ENCODE measurements at regions not wholly inside any gene's neighbourhood (a gene's known extent, or its start where the extent isn't known, plus 50 kb on each side); places are given as distances from the start of the nearest gene placed in this dataset.

DNA sequence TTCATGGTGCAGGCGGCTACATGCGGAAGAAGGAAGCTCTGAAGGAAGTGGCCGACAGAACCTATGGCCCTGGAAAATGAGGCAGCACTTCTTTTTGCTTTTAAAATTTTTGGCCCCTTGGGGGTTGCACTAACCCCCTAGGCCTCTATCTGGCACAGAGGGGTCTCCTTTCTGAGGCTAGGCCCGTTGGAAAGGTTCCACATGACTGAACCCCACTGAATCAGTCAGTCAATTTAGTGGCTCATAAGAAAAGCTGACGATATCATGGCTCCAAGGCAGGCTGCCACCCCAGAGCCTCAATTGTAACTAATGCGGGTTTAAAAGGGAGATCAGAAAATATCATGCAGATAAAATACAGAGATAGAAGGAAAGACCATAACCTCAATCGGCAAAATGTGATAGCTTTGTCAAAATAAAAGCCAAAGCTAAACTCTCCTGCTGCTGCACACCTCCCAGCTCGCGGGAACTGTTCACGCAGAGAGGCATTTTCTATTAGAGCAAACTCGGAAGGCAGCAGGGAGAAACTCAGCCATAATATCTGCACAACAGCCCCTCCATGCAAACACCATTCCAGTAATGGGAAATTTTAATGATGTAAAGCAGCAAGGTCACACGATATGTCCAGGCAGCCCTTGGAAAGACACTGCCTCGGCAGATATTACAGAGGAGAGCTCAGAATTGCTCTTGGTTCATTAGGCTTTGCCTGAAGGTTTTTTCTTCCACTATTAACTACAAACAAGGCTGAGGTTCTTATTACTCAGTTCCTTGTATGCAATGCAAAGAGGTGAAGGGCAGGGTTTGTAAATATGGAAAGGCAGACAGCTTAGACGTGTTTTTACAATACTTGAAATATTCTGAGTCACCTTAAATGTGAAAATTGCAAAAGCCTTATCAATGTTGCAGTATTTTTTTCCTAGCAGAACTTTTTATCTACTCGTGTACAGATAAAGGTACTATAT lies 200.4 kb upstream of the PMFBP1 start:
- H3K27me3 Mint-ChIP-seq (ENCODE audit: low read depth in 3 of 3) = peaks cover 0 to 2% (median 0%) of the 10 kb centered on the region in 3 donors
- peaks cover 0 to 4% (median 2%) of the 10 kb centered on the region in 7 donors for H3K9me3 Mint-ChIP-seq
- H3K9ac ChIP-seq (ENCODE audit: insufficient read depth, low read length, poor library complexity, severe bottlenecking) = no peak overlapping the region
- no peak overlapping the region for H3K4me3 Mint-ChIP-seq
- H3K36me3 Mint-ChIP-seq = peaks cover 8 to 9% of the 10 kb centered on the region in 2 donors
- H3K4me2 ChIP-seq (replicated peaks; ENCODE audit: extremely low read depth, low read length, poor library complexity, severe bottlenecking) = no peak overlapping the region
- TF ChIP-seq, protein P1, sequence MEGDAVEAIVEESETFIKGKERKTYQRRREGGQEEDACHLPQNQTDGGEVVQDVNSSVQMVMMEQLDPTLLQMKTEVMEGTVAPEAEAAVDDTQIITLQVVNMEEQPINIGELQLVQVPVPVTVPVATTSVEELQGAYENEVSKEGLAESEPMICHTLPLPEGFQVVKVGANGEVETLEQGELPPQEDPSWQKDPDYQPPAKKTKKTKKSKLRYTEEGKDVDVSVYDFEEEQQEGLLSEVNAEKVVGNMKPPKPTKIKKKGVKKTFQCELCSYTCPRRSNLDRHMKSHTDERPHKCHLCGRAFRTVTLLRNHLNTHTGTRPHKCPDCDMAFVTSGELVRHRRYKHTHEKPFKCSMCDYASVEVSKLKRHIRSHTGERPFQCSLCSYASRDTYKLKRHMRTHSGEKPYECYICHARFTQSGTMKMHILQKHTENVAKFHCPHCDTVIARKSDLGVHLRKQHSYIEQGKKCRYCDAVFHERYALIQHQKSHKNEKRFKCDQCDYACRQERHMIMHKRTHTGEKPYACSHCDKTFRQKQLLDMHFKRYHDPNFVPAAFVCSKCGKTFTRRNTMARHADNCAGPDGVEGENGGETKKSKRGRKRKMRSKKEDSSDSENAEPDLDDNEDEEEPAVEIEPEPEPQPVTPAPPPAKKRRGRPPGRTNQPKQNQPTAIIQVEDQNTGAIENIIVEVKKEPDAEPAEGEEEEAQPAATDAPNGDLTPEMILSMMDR (IDR thresholded peaks at IDR 0.05) = no peak
- intact Hi-C loops (cut with micrococcal nuclease) = no loop called here
- WGBS (ENCODE audit: insufficient coverage) = 77% methylated on average over 4 of the region's 15 CpGs
- H3K27ac Mint-ChIP-seq = no peak overlapping the region
- DNase-seq = no peak
- no peaks in the 10 kb centered on the region for H4K20me1 ChIP-seq (ENCODE audit: insufficient read depth, low read length)
- H3K36me3 ChIP-seq (replicated peaks in 1 of 2; ENCODE audit: control insufficient read depth in 1 of 2, insufficient read depth in 2 of 2, low read length in 2 of 2) = no peaks in the 10 kb centered on the region
- no peaks in the 10 kb centered on the region for H3K9me3 ChIP-seq (replicated peaks in 1 of 2; ENCODE audit: control insufficient read depth in 1 of 2, insufficient read depth in 1 of 2, low read length in 2 of 2)
- no peaks in the 10 kb centered on the region for H3K4me1 ChIP-seq (ENCODE audit: control insufficient read depth in 1 of 2, insufficient read depth in 2 of 2, low read length in 2 of 2)
- H3K27ac ChIP-seq (ENCODE audit: low read depth in 1 of 2, low read length in 2 of 2) = no peak overlapping the region
- H3K4me1 Mint-ChIP-seq = no peaks in the 10 kb centered on the region
- H2AFZ ChIP-seq (ENCODE audit: insufficient read depth, low read depth, low read length, poor library complexity, severe bottlenecking) = no peak overlapping the region
- no peak overlapping the region for H3K4me3 ChIP-seq (replicated peaks in 1 of 3; ENCODE audit: low read depth in 2 of 3, low read length in 3 of 3)
- H3K27me3 ChIP-seq (ENCODE audit: control insufficient read depth in 2 of 2, insufficient read depth in 2 of 2, low read length in 2 of 2) = no peaks in the 10 kb centered on the region
- no peaks in the 10 kb centered on the region for H3K79me2 ChIP-seq (ENCODE audit: insufficient read depth, low read length)

DNA sequence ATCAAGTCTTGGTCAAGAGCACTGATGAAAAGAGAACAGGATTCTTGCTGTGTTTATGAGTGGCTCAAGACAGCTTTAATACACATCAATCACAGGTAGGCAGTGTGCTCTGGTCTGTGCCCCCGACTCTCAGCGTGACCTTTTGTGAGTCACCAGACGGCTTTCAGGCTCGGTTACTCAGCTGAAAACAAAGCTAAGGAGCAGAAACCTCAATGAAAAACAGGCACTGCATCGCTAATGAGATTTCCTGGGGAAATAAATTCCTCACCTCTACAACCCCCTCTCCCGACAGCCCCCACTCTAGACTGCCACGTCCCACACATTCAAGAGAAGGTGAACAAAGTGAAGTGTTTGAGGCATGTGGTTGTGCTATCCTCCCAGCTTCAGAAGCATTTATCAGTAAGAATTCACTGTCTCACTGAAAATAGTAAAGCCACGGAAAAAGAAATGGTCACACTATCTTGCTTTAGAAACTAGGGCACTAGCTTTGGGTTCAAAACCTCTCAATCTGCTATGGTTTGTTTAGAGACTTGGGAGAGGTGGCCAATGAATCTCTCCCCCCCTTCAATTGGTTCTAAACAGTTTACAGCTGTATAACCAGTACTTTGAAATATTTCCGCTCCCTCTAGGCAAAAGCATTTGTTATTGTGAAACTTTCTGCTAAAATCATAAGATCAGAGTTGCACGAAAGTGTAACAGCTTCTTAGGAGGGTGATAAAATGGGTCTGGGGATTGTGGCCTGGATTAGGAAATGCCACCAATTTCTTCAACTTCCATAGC lies 199.5 kb upstream of the PMFBP1 start:
- no peaks in the 10 kb centered on the region for H3K27me3 ChIP-seq (ENCODE audit: control insufficient read depth in 2 of 2, insufficient read depth in 2 of 2, low read length in 2 of 2)
- Mint-ChIP-seq H3K4me1 (no peaks in the 10 kb centered on the region), H3K27me3 (ENCODE audit: low read depth in 3 of 3) (peaks cover 0 to 2% (median 0%) of the 10 kb centered on the region in 3 donors), H3K27ac (no peak overlapping the region), H3K36me3 (peaks cover 8 to 9% of the 10 kb centered on the region in 2 donors), H3K9me3 (peaks cover 0 to 7% (median 2%) of the 10 kb centered on the region in 7 donors), H3K4me3 (no peak overlapping the region)
- DNase-seq = no peak
- no peaks in the 10 kb centered on the region for H3K79me2 ChIP-seq (ENCODE audit: insufficient read depth, low read length)
- no peak overlapping the region for H3K4me2 ChIP-seq (replicated peaks; ENCODE audit: extremely low read depth, low read length, poor library complexity, severe bottlenecking)
- intact Hi-C loops (cut with micrococcal nuclease) = no loop called here
- H3K9me3 ChIP-seq (replicated peaks in 1 of 2; ENCODE audit: control insufficient read depth in 1 of 2, insufficient read depth in 1 of 2, low read length in 2 of 2) = peaks cover 0 to 2% of the 10 kb centered on the region in 2 donors
- H3K27ac ChIP-seq (ENCODE audit: low read depth in 1 of 2, low read length in 2 of 2) = no peak overlapping the region
- no peaks in the 10 kb centered on the region for H3K4me1 ChIP-seq (ENCODE audit: control insufficient read depth in 1 of 2, insufficient read depth in 2 of 2, low read length in 2 of 2)
- no peaks in the 10 kb centered on the region for H4K20me1 ChIP-seq (ENCODE audit: insufficient read depth, low read length)
- H2AFZ ChIP-seq (ENCODE audit: insufficient read depth, low read depth, low read length, poor library complexity, severe bottlenecking) = no peak overlapping the region
- H3K4me3 ChIP-seq (replicated peaks in 1 of 3; ENCODE audit: low read depth in 2 of 3, low read length in 3 of 3) = no peak overlapping the region
- H3K36me3 ChIP-seq (replicated peaks in 1 of 2; ENCODE audit: control insufficient read depth in 1 of 2, insufficient read depth in 2 of 2, low read length in 2 of 2) = no peaks in the 10 kb centered on the region
- TF ChIP-seq, protein P1 (IDR thresholded peaks at IDR 0.05) = no peak
- H3K9ac ChIP-seq (ENCODE audit: insufficient read depth, low read length, poor library complexity, severe bottlenecking) = no peak overlapping the region
- no CpG with 5 or more reads among the region's 10 CpGs for WGBS (ENCODE audit: insufficient coverage)
